ENCODE measurements at regions not wholly inside any gene's neighbourhood (a gene's known extent, or its start where the extent isn't known, plus 50 kb on each side); places are given as distances from the start of the nearest gene placed in this dataset.

- intact Hi-C loops (cut with micrococcal nuclease) (no loop called here), in situ Hi-C loops (cut with MboI) (no loop called here)
- no peak for TF ChIP-seq ZNF561 (CRISPR knock-in tag; conservative IDR thresholded peaks at IDR 0.05)
- no peak for TF ChIP-seq ZBTB1 (CRISPR knock-in tag; IDR thresholded peaks at IDR 0.05; ENCODE audit: borderline replicate concordance, low read depth)
- TF ChIP-seq TRIM25 (IDR thresholded peaks at IDR 0.05; ENCODE audit: borderline replicate concordance), result no peak
- TF ChIP-seq ARID1B (IDR thresholded peaks at IDR 0.05), result no peak
- TF ChIP-seq ZFP1 (CRISPR knock-in tag; IDR thresholded peaks at IDR 0.05), result no peak
- no peak for TF ChIP-seq POLR3A (IDR thresholded peaks at IDR 0.05; ENCODE audit: borderline replicate concordance, extremely low read depth, insufficient read depth, insufficient read length)
- no peak for TF ChIP-seq MCM3 (IDR thresholded peaks at IDR 0.05)
- TF ChIP-seq ZNF280B (CRISPR knock-in tag; IDR thresholded peaks at IDR 0.05), result no peak
- TF ChIP-seq NCOA4 (IDR thresholded peaks at IDR 0.05; ENCODE audit: partially characterized antibody), result no peak
- no peak for TF ChIP-seq ZC3H11A (IDR thresholded peaks at IDR 0.05; ENCODE audit: low read depth, low read length)
- TF ChIP-seq RBM22 (IDR thresholded peaks at IDR 0.05; ENCODE audit: low read depth, low read length, poor library complexity, severe bottlenecking), result no peak
- Histone ChIP-seq H3K79me2 (ENCODE audit: control insufficient read depth, insufficient read depth, low read length) (no peaks in the 10 kb centered on the region), H3K4me2 (ENCODE audit: insufficient read depth, low read length) (no peak overlapping the region), H3K9ac (ENCODE audit: insufficient read depth in 1 of 2, low read depth in 2 of 2, low read length in 2 of 2) (no peak overlapping the region), H3K36me3 (ENCODE audit: control insufficient read depth, insufficient read depth, low read length) (no peaks in the 10 kb centered on the region), H3K4me1 (replicated peaks in 1 of 2; ENCODE audit: control insufficient read depth in 2 of 2, insufficient read depth in 2 of 2, low read length in 2 of 2) (no peaks in the 10 kb centered on the region), H3K9me3 (replicated peaks; ENCODE audit: control insufficient read depth, insufficient read depth, low read depth, low read length) (no peaks in the 10 kb centered on the region), H3K27ac (ENCODE audit: extremely low read depth, low read depth, low read length) (no peak overlapping the region), H2AFZ (ENCODE audit: low read depth, low read length) (no peak overlapping the region), H3K4me3 (no peak overlapping the region), H4K20me1 (replicated peaks; ENCODE audit: control insufficient read depth, insufficient read depth, low read length) (no peaks in the 10 kb centered on the region), H3K27me3 (ENCODE audit: control insufficient read depth in 2 of 2, insufficient read depth in 2 of 2, low read length in 2 of 2) (no peaks in the 10 kb centered on the region), H3K9me1 (ENCODE audit: control insufficient read depth, insufficient read depth, low read length) (no peaks in the 10 kb centered on the region)
- ChIA-PET CTCF (ENCODE audit: low intra/inter-chr PET ratio) (no interaction called here), POLR2A (no interaction called here)
- BruUV-seq (replicated peaks), result no TSS peak
- DNase-seq (ENCODE audit: extremely low read depth in 1 of 4, low spot score in 3 of 4), result no peak
- no peak for ATAC-seq
- FAIRE-seq, result no peak
These were observed 529.1 kb downstream of the HS3ST4 start for GRCh38 chr16:26220894-26221293.
